ENCODE measurements at regions not wholly inside any gene's neighbourhood (a gene's known extent, or its start where the extent isn't known, plus 50 kb on each side); places are given as distances from the start of the nearest gene placed in this dataset.

- TF ChIP-seq CTCF (IDR thresholded peaks at IDR 0.05) (no peak), POLR2AphosphoS5 (IDR thresholded peaks at IDR 0.05) (no peak), POLR2A (IDR thresholded peaks at IDR 0.05) (no peak)
Observed at GRCh38 chr9:73434826-73435225, 283.2 kb downstream of the ANXA1 start.

All from upper lobe of left lung (tissue), 4 donors.